HEK293T (cell line): ENCODE measurements at regions not wholly inside any gene's neighbourhood (a gene's known extent, or its start where the extent isn't known, plus 50 kb on each side); places are given as distances from the start of the nearest gene placed in this dataset.

Experiments used
- CTCF ChIA-PET: fragments of 350-600 bp; formaldehyde crosslinking; extraction: SDS; loops from one replicate; lab custom pipeline; 2021; ENCODE audit warnings: antibody characterized with exemption, inconsistent platforms; lab: Yijun Ruan, JAX
- POLR2A ChIA-PET: fragments of 350-600 bp; formaldehyde crosslinking; extraction: SDS; loops from one replicate; lab custom pipeline; 2020; ENCODE audit warnings: antibody characterized with exemption, inconsistent platforms; lab: Yijun Ruan, JAX
- DNase-seq: peaks from one replicate; pipeline ENCODE4 v3.0.0; 2012; ENCODE audit warnings: mixed read lengths; ENCODE audit errors: extremely low spot score
- ARNT ChIP-seq: fragments of 450-650 bp; IDR thresholded peaks from 2 replicates; pipeline ENCODE4 v1.6.1; 2017; ENCODE audit warnings: mild to moderate bottlenecking
- BHLHE40 ChIP-seq: fragments of 450-650 bp; IDR thresholded peaks from 2 replicates; pipeline ENCODE4 v1.6.1; 2016; ENCODE audit warnings: mild to moderate bottlenecking, moderate library complexity, borderline replicate concordance
- CTBP1 ChIP-seq: fragments of 450-650 bp; IDR thresholded peaks from 2 replicates; pipeline ENCODE4 v1.6.1; 2016; ENCODE audit warnings: borderline replicate concordance
- ELF4 ChIP-seq: fragments of 450-650 bp; IDR thresholded peaks from 2 replicates; pipeline ENCODE4 v1.6.1; 2017; ENCODE audit warnings: antibody characterized with exemption
- FOXA1 ChIP-seq: fragments of 450-650 bp; IDR thresholded peaks from 2 replicates; pipeline ENCODE4 v1.6.1; 2016; ENCODE audit warnings: mild to moderate bottlenecking
- FOXK2 ChIP-seq: fragments of 450-650 bp; IDR thresholded peaks from 2 replicates; pipeline ENCODE4 v1.6.1; 2016; ENCODE audit warnings: mild to moderate bottlenecking
- FOXM1 ChIP-seq: fragments of 450-650 bp; IDR thresholded peaks from 2 replicates; pipeline ENCODE4 v1.6.1; 2017; ENCODE audit warnings: mild to moderate bottlenecking, borderline replicate concordance
- HDGF ChIP-seq: fragments of 450-650 bp; IDR thresholded peaks from 2 replicates; pipeline ENCODE4 v1.6.1; 2017; ENCODE audit warnings: antibody characterized with exemption, borderline replicate concordance
- L3MBTL2 ChIP-seq: fragments of 450-650 bp; conservative IDR thresholded peaks from 2 replicates; pipeline ENCODE4 v1.6.1; 2016; ENCODE audit warnings: mild to moderate bottlenecking
- LEF1 ChIP-seq: fragments of 450-650 bp; IDR thresholded peaks from 2 replicates; pipeline ENCODE4 v1.6.1; 2017; ENCODE audit warnings: mild to moderate bottlenecking, borderline replicate concordance
- NFRKB ChIP-seq: fragments of 450-650 bp; IDR thresholded peaks from 2 replicates; pipeline ENCODE4 v1.6.1; 2016; ENCODE audit warnings: mild to moderate bottlenecking, moderate library complexity
- SP1 ChIP-seq: fragments of 450-650 bp; IDR thresholded peaks from 2 replicates; pipeline ENCODE4 v1.6.1; 2017
- SUZ12 ChIP-seq: fragments of 450-650 bp; IDR thresholded peaks from 2 replicates; pipeline ENCODE4 v1.6.1; 2016; ENCODE audit warnings: mild to moderate bottlenecking
- TARDBP ChIP-seq: fragments of 450-650 bp; IDR thresholded peaks from 2 replicates; pipeline ENCODE4 v1.6.1; 2016
- ZNF384 ChIP-seq: fragments of 450-650 bp; IDR thresholded peaks from 2 replicates; pipeline ENCODE4 v1.6.1; 2016
- TF ChIP-seq, protein P1 (sequence below): fragments of 450-650 bp; IDR thresholded peaks from 2 replicates; pipeline ENCODE4 v1.6.1; 2016

DNA sequence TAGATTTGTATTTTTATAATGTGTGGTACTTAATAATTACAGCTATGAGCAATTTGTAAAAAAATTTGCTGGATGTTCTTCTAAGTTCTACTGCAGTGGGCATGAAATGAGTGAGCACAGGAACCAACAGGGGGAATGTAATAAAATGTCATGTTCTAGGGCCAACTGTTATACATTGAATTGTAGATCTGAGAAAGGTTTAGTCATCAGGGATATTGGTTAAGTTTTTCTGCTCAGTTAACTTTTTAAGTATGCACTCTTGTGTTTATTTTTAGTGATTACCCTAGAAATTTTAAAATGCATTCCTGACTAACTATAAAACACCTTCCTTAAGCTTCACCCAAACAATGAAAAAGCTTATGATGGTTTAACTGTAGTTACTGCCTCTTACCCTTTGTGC lies 101.8 kb downstream of the CAND1 start:
- ChIA-PET POLR2A (no interaction called here), CTCF (interaction anchor here (0.7 to 1.1 kb wide), 4 partner anchors 16 to 1019 kb away, joined by 3 to 5 read pairs (median 4); no protein-coding TSS in a partner anchor)
- DNase-seq, result no peak
- TF ChIP-seq LEF1 (no peak), TARDBP (no peak), SUZ12 (no peak), SP1 (no peak), CTBP1 (no peak), BHLHE40 (no peak), ELF4 (no peak), FOXA1 (no peak), ZNF384 (no peak), FOXM1 (no peak), HDGF (no peak)
- TF ChIP-seq, protein P1, sequence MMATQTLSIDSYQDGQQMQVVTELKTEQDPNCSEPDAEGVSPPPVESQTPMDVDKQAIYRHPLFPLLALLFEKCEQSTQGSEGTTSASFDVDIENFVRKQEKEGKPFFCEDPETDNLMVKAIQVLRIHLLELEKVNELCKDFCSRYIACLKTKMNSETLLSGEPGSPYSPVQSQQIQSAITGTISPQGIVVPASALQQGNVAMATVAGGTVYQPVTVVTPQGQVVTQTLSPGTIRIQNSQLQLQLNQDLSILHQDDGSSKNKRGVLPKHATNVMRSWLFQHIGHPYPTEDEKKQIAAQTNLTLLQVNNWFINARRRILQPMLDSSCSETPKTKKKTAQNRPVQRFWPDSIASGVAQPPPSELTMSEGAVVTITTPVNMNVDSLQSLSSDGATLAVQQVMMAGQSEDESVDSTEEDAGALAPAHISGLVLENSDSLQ, result no peak

DNA sequence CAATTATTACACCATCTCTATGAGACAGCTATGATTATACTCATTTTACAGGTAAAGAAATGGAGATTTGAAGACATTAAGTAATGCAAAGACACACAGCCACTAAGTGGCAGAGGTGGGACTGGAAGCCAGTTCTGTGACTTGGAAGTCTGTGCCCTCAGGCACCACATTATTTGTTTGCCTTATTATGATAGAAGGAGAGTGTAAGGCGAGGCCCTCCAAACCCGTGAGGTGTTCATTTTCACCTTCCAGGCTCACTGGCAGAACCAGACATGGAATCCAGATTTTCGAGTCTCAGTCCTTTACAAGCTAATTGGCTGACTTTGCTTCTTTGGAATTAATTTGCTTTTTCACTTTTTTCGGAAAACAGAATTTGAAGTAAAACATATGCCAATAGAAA lies 107.9 kb downstream of the CAND1 start:
- POLR2A ChIA-PET, result no interaction called here
- TF ChIP-seq BHLHE40 (no peak), SUZ12 (no peak), TARDBP (no peak), FOXM1 (no peak), ELF4 (no peak), ARNT (no peak), FOXK2 (no peak), L3MBTL2 (no peak), LEF1 (no peak), NFRKB (no peak), HDGF (no peak), SP1 (no peak), ZNF384 (no peak), FOXA1 (no peak)
- TF ChIP-seq, protein P1, result no peak
- CTCF ChIA-PET, result interaction anchor here (1.4 kb wide), 1 partner anchor 11 kb away, joined by 3 read pairs; no protein-coding TSS in a partner anchor
- no peak for DNase-seq

DNA sequence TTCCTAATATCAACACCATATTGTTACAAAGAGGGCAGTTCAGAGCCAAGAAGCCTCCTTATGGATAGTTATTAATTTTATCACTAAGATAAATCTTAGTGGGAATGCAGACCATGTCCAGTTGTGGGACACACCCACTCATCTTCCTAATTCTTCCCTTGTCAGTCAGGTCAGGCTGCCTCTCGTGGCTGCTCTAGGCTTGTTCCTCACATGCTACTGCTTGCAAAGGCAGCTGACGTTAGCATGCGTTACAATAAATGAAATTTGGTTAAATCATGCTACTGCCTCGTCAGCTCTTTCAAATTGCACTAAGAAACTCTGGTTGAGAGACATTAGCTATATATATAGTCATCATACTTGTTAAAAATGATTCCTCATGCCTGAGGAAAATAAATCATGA lies 108.4 kb downstream of the CAND1 start:
- TF ChIP-seq LEF1 (no peak), CTBP1 (no peak), FOXA1 (no peak)
- ChIA-PET CTCF (interaction anchor here (1.4 kb wide), 1 partner anchor 11 kb away, joined by 3 read pairs; no protein-coding TSS in a partner anchor), POLR2A (no interaction called here)
- DNase-seq, result no peak

GRCh38 chr12:67382241-67382871 lies 113.2 kb downstream of the CAND1 start:
- no peak for TF ChIP-seq SUZ12
- ChIA-PET CTCF (interaction anchor here (0.9 kb wide), 1 partner anchor 26 kb away, joined by 3 read pairs; no protein-coding TSS in a partner anchor), POLR2A (no interaction called here)
- DNase-seq, result no peak

DNA sequence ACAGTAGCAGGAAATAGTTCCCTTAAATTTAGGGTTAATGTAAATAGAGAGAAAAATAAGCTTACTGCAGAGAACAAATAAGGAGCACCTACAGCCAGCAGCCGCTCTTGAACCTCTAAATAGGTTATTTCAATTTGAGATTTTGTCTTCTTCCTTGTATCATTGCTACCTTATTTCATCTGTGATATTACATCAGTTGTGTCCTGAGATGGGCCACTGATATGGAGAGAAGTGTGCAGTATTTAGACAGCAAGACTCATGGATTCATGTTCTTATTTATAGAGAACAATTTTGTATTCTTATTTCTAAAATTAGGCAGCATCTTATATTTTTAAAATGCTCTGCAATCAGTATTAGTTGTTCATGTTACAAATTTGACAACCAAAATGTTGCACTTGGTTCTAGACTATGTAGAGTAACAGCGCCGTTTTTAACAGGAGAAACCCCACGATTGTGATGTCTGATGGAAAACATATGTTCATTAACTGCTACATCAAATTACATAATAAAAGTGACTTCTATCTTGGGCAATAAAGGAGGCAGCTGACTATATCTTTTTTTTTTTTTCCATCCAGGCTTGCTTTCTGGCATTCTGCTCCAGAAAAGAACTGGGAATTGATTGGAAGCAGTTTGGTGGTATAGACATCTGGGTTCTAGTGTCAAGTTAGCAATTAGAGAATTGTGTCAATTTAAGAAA lies 117.9 kb downstream of the CAND1 start:
- ChIA-PET CTCF (interaction anchor here (0.6 kb wide), 1 partner anchor 1192 kb away, joined by 3 read pairs; no protein-coding TSS in a partner anchor), POLR2A (no interaction called here)
- DNase-seq, result no peak
- TF ChIP-seq FOXA1 (no peak), LEF1 (no peak), SP1 (no peak), ZNF384 (no peak), ELF4 (no peak), FOXM1 (no peak), FOXK2 (no peak), BHLHE40 (no peak), L3MBTL2 (no peak), HDGF (no peak), ARNT (no peak), SUZ12 (no peak), TARDBP (no peak), CTBP1 (no peak), NFRKB (no peak)
- TF ChIP-seq, protein P1, result no peak

DNA sequence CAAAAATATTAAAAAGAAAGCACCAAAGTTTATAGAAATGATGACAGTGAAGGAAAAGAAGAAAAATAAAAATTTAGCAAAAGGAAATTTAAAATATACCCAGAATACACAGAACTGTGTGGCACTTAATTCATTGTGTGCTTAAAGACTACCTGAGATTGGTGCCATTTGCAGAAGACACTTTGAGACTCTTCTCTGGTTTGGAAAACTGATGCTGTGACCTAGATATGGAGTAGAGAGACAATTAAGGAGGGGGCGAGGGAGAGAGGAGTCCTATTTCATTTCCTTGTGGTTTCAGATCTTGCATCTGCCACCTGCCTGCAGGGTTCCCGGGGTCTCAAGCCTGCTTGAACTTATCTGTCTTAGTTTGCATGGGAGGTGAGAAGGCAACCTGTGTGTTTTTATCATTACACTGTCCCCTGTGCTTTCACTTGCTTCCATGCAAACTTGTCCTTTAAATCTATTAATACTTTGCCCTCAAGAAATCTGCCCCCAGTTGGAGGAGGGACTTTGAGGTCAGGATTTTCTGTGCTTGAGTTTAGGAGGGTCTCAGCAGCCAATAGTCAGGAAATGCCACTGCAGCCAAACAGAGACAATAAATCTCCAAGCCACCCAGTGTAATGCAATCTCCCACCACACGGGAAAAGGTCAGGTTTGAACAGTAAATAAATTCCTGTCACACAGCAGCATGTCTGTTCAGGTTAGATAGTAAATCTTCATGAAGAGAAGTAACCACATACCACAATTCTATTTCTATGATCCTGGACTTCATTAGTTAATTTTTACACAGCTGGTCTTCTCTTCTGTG lies 119.4 kb downstream of the CAND1 start:
- peak; percentile 46 for DNase-seq
- CTCF ChIA-PET, result interaction anchor here (0.7 to 1.0 kb wide), 2 partner anchors 11 to 17 kb away, joined by 3 read pairs; no protein-coding TSS in a partner anchor
- no peak for TF ChIP-seq FOXM1
- TF ChIP-seq, protein P1, result peak; percentile 90
- POLR2A ChIA-PET, result no interaction called here
